Body of pancreas (tissue), 4 donors: ENCODE measurements at regions not wholly inside any gene's neighbourhood (a gene's known extent, or its start where the extent isn't known, plus 50 kb on each side); places are given as distances from the start of the nearest gene placed in this dataset.

Experiments used
- POLR2A ChIP-seq, 3 donors: fragments of 450-650 bp; IDR thresholded peaks; one replicate each; pipeline ENCODE4 v1.6.1; 2016; ENCODE audit warnings: antibody characterized with exemption in 3 of 3, mild to moderate bottlenecking in 2 of 3
- TF ChIP-seq, protein P1 (sequence below), 7 experiments: fragments of 450-650 bp in 4 of 7; fragments of 200-600 bp in 3 of 7; sonication (generic) in 3 of 7; IDR thresholded peaks; one replicate each; pipeline ENCODE4 v1.5.1; 2016 to 2019; ENCODE audit warnings: antibody characterized with exemption in 7 of 7

DNA sequence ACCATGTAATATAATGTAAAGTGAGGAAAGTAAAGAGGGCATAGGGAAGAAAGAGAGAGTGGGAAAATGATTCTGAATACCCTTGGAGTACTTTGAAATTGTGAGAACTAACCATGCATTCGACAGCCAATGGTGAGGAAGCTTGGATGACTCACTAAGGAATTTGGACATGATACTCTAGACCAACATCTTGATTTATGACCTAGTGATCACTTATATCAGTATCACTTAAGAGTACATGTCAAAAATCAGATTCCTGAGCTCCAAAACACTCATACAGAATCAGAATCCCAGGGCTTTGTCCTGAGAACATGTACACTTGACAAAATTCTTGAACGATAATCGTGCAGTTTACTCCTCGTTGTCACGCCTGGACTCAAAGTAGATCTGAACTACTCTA lies 1899.8 kb upstream of the PIK3C3 start:
- TF ChIP-seq POLR2A (IDR thresholded peaks at IDR 0.05), result no peak
- TF ChIP-seq, protein P1, sequence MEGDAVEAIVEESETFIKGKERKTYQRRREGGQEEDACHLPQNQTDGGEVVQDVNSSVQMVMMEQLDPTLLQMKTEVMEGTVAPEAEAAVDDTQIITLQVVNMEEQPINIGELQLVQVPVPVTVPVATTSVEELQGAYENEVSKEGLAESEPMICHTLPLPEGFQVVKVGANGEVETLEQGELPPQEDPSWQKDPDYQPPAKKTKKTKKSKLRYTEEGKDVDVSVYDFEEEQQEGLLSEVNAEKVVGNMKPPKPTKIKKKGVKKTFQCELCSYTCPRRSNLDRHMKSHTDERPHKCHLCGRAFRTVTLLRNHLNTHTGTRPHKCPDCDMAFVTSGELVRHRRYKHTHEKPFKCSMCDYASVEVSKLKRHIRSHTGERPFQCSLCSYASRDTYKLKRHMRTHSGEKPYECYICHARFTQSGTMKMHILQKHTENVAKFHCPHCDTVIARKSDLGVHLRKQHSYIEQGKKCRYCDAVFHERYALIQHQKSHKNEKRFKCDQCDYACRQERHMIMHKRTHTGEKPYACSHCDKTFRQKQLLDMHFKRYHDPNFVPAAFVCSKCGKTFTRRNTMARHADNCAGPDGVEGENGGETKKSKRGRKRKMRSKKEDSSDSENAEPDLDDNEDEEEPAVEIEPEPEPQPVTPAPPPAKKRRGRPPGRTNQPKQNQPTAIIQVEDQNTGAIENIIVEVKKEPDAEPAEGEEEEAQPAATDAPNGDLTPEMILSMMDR (IDR thresholded peaks at IDR 0.05), result no peak
